Neural progenitor cell (in vitro differentiated cells): ENCODE measurements at regions not wholly inside any gene's neighbourhood (a gene's known extent, or its start where the extent isn't known, plus 50 kb on each side); places are given as distances from the start of the nearest gene placed in this dataset.
"Not testable (repeated sequence)": the region's sequence is repeated elsewhere in the genome, so short reads cannot be mapped to it uniquely, and the experiment has no call there.

Source experiments
- DNase-seq: peaks from one replicate; pipeline ENCODE4 v3.0.0-alpha.2; 2016; ENCODE audit warnings: low spot score
- H2AFZ ChIP-seq: fragments of 200-600 bp; sonication (generic); replicated peaks from 2 replicates; pipeline ENCODE4 v1.6.1; 2016; ENCODE audit warnings: antibody characterized with exemption
- H3F3A ChIP-seq: fragments of 200-600 bp; sonication (generic); 2 replicates; pipeline ENCODE4 v1.6.1; 2016; ENCODE audit warnings: antibody characterized with exemption, low read depth
- H3K27ac ChIP-seq: fragments of 200-600 bp; sonication (generic); 2 replicates; pipeline ENCODE4 v1.5.1; 2016; ENCODE audit warnings: mild to moderate bottlenecking
- H3K27me3 ChIP-seq: fragments of 200-600 bp; sonication (generic); 2 replicates; pipeline ENCODE4 v1.6.1; 2016; ENCODE audit warnings: mild to moderate bottlenecking, moderate library complexity
- H3K36me3 ChIP-seq: fragments of 200-600 bp; sonication (generic); 2 replicates; pipeline ENCODE4 v1.5.1; 2016
- H3K4me1 ChIP-seq: fragments of 200-600 bp; sonication (generic); 2 replicates; pipeline ENCODE4 v1.6.1; 2016; ENCODE audit warnings: mixed run types
- H3K4me2 ChIP-seq: fragments of 200-600 bp; sonication (generic); 2 replicates; pipeline ENCODE4 v1.6.1; 2016
- H3K4me3 ChIP-seq: fragments of 200-600 bp; sonication (generic); 2 replicates; pipeline ENCODE4 v1.5.1; 2016
- H3K79me2 ChIP-seq: fragments of 200-600 bp; sonication (generic); 2 replicates; pipeline ENCODE4 v1.6.1; 2016; ENCODE audit warnings: low read depth
- H3K9ac ChIP-seq: fragments of 200-600 bp; sonication (generic); 2 replicates; pipeline ENCODE4 v1.6.1; 2016
- H3K9me3 ChIP-seq: fragments of 200-600 bp; sonication (generic); 2 replicates; pipeline ENCODE4 v1.5.1; 2016; ENCODE audit warnings: low read depth
- H4K20me1 ChIP-seq: fragments of 200-600 bp; sonication (generic); 2 replicates; pipeline ENCODE4 v1.6.1; 2016; ENCODE audit warnings: low read depth
- H3K27ac Mint-ChIP-seq: 3 replicates; pipeline ENCODE4 v1.8.0; 2021; ENCODE audit warnings: mixed read lengths
- H3K27me3 Mint-ChIP-seq: 2 replicates; pipeline ENCODE4 v1.8.0; 2022; ENCODE audit warnings: low read depth, mild to moderate bottlenecking, inconsistent platforms, moderate library complexity, mixed read lengths; ENCODE audit not compliant: insufficient read depth
- H3K36me3 Mint-ChIP-seq: 3 replicates; pipeline ENCODE4 v1.8.0; 2021; ENCODE audit warnings: mixed read lengths
- H3K4me1 Mint-ChIP-seq: 3 replicates; pipeline ENCODE4 v1.8.0; 2021; ENCODE audit warnings: mixed read lengths
- H3K4me3 Mint-ChIP-seq: 3 replicates; pipeline ENCODE4 v1.8.0; 2021; ENCODE audit warnings: mild to moderate bottlenecking, moderate library complexity, mixed read lengths
- H3K9me3 Mint-ChIP-seq: 3 replicates; pipeline ENCODE4 v1.8.0; 2020; ENCODE audit warnings: mixed read lengths
- EZH2 ChIP-seq: fragments of 200-600 bp; sonication (generic); IDR thresholded peaks from 2 replicates; pipeline ENCODE4 v1.6.1; 2017; ENCODE audit warnings: antibody characterized with exemption, mild to moderate bottlenecking, moderate library complexity
- EZH2phosphoT487 ChIP-seq: fragments of 200-600 bp; sonication (generic); IDR thresholded peaks from 2 replicates; pipeline ENCODE4 v1.6.1; 2017; ENCODE audit warnings: antibody characterized with exemption
- TF ChIP-seq, protein P1 (sequence below): fragments of 200-600 bp; sonication (generic); IDR thresholded peaks from 2 replicates; pipeline ENCODE4 v1.5.1; 2017; ENCODE audit warnings: antibody characterized with exemption, mild to moderate bottlenecking

DNA sequence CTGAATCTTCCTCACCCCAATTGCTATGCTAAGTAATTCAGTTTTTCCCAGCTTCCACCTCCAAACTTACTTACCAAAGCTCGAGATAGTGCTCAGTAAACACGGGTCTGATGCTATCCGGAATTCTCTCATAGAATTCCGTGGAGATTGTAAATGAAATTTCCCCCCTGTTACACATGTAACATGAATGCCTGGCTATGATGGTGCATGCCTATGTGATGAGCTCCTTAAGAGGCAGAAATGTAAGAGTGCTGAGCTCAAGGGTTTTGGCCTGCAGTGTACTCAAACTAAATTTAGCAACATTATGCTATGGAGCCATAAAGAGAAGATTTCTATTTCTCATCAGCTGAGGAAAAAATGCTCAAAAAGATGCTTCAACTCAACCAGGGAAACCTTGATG lies 133.4 kb upstream of the FUT9 start:
- no peaks in the 10 kb centered on the region for H3K27me3 ChIP-seq
- DNase-seq, result no peak
- no peak overlapping the region for H3K4me3 Mint-ChIP-seq
- no peaks in the 10 kb centered on the region for H3K4me1 ChIP-seq
- no peaks in the 10 kb centered on the region for H3K36me3 ChIP-seq
- TF ChIP-seq, protein P1, sequence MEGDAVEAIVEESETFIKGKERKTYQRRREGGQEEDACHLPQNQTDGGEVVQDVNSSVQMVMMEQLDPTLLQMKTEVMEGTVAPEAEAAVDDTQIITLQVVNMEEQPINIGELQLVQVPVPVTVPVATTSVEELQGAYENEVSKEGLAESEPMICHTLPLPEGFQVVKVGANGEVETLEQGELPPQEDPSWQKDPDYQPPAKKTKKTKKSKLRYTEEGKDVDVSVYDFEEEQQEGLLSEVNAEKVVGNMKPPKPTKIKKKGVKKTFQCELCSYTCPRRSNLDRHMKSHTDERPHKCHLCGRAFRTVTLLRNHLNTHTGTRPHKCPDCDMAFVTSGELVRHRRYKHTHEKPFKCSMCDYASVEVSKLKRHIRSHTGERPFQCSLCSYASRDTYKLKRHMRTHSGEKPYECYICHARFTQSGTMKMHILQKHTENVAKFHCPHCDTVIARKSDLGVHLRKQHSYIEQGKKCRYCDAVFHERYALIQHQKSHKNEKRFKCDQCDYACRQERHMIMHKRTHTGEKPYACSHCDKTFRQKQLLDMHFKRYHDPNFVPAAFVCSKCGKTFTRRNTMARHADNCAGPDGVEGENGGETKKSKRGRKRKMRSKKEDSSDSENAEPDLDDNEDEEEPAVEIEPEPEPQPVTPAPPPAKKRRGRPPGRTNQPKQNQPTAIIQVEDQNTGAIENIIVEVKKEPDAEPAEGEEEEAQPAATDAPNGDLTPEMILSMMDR, result no peak
- no peak for TF ChIP-seq EZH2
- no peak for TF ChIP-seq EZH2phosphoT487
- H3K27ac ChIP-seq, result no peak overlapping the region
- no peaks in the 10 kb centered on the region for H3F3A ChIP-seq
- H2AFZ ChIP-seq, result no peak overlapping the region
- no peaks in the 10 kb centered on the region for H3K9me3 ChIP-seq
- no peak overlapping the region for H3K4me3 ChIP-seq
- H3K79me2 ChIP-seq, result no peaks in the 10 kb centered on the region
- H3K9ac ChIP-seq, result no peak overlapping the region
- H3K27me3 Mint-ChIP-seq, result no peaks in the 10 kb centered on the region
- H3K4me2 ChIP-seq, result no peak overlapping the region
- no peaks in the 10 kb centered on the region for H4K20me1 ChIP-seq
- H3K4me1 Mint-ChIP-seq, result no peaks in the 10 kb centered on the region
- no peaks in the 10 kb centered on the region for H3K36me3 Mint-ChIP-seq
- H3K9me3 Mint-ChIP-seq, result no peaks in the 10 kb centered on the region
- no peak overlapping the region for H3K27ac Mint-ChIP-seq

DNA sequence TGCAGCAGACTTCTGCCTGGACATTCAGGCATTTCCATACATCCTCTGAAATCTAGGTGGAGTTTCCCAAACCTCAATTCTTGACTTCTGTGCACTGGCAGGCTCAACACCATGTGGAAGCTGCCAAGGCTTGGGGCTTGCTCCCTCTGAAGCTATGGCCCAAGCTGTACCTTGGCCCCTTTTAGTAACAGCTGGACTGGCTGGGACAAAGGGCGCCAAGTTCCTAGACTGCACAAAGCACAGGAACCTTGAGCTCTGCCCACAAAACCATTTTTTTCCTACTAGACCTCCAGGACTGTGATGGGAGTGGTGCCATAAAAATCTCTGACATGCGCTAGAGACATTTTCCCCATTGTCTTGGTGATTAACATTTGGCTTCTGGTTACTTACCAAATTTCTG lies 127.1 kb upstream of the FUT9 start:
- H3K36me3 ChIP-seq, H3K9ac ChIP-seq, H3K9me3 Mint-ChIP-seq, H3K27me3 ChIP-seq, H3K27ac Mint-ChIP-seq, H3K9me3 ChIP-seq, H3F3A ChIP-seq, H3K36me3 Mint-ChIP-seq, H3K4me2 ChIP-seq, H3K4me1 ChIP-seq, H3K4me3 Mint-ChIP-seq, H2AFZ ChIP-seq, H4K20me1 ChIP-seq, H3K79me2 ChIP-seq, H3K27me3 Mint-ChIP-seq, H3K4me3 ChIP-seq, H3K27ac ChIP-seq, DNase-seq, H3K4me1 Mint-ChIP-seq: not testable (repeated sequence)

DNA sequence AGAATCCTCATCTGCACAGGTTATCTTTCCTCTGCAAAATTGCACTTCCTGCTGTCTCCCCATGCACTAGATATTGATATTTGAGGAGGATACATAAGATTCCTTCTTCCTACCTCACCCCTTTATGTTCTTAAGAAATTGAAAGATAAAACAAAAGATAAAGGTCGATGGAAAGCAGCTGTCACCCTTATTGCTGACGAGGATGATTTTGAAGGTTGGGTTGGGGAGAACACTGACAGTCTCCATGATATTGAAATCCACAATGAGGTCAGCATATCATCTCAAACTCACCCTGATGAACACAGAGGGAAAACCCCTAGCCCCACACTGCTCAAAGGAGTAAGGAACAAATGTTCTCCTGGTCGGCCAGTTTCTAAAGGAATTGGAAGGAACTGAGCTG lies 110.6 kb upstream of the FUT9 start:
- no peaks in the 10 kb centered on the region for H3K27me3 ChIP-seq
- no peaks in the 10 kb centered on the region for H4K20me1 ChIP-seq
- Mint-ChIP-seq H3K4me1 (no peaks in the 10 kb centered on the region), H3K36me3 (no peaks in the 10 kb centered on the region), H3K27me3 (no peaks in the 10 kb centered on the region), H3K4me3 (no peak overlapping the region), H3K27ac (no peak overlapping the region), H3K9me3 (no peaks in the 10 kb centered on the region)
- no peaks in the 10 kb centered on the region for H3K4me1 ChIP-seq
- H2AFZ ChIP-seq, result no peak overlapping the region
- H3K36me3 ChIP-seq, result no peaks in the 10 kb centered on the region
- H3K9ac ChIP-seq, result no peak overlapping the region
- no peak overlapping the region for H3K4me3 ChIP-seq
- no peak overlapping the region for H3K4me2 ChIP-seq
- H3K9me3 ChIP-seq, result no peaks in the 10 kb centered on the region
- no peak for DNase-seq
- no peaks in the 10 kb centered on the region for H3F3A ChIP-seq
- no peak overlapping the region for H3K27ac ChIP-seq
- H3K79me2 ChIP-seq, result no peaks in the 10 kb centered on the region
- TF ChIP-seq EZH2phosphoT487 (no peak), EZH2 (no peak)
- TF ChIP-seq, protein P1, result no peak

DNA sequence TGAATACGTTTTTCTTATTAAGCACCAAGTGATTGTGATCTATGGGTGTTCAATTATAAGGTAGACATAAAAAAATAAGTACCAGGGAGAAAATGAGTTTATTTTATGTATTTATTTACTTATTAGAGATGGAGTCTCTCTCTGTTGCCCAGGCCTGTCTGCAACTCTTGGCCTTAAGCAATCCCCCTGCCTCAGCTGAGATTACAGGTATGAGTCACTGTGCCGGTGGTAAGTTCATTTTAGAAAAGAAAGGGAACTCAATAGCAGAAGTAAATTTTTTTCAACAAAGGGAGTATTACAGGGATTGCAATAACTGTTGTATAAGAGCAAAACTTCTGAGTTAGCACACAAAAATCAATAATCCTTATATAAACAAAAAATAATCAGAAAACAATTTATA lies 98.7 kb upstream of the FUT9 start:
- no peaks in the 10 kb centered on the region for H4K20me1 ChIP-seq
- no peak overlapping the region for H3K9ac ChIP-seq
- Mint-ChIP-seq H3K4me1 (no peaks in the 10 kb centered on the region), H3K4me3 (no peak overlapping the region), H3K36me3 (no peaks in the 10 kb centered on the region), H3K27me3 (no peaks in the 10 kb centered on the region), H3K9me3 (no peaks in the 10 kb centered on the region), H3K27ac (no peak overlapping the region)
- H3K4me1 ChIP-seq, result no peaks in the 10 kb centered on the region
- H3K4me2 ChIP-seq, result no peak overlapping the region
- no peaks in the 10 kb centered on the region for H3K9me3 ChIP-seq
- no peaks in the 10 kb centered on the region for H3K79me2 ChIP-seq
- no peak overlapping the region for H2AFZ ChIP-seq
- no peaks in the 10 kb centered on the region for H3K36me3 ChIP-seq
- no peaks in the 10 kb centered on the region for H3K27me3 ChIP-seq
- DNase-seq, result no peak
- TF ChIP-seq, protein P1, result no peak
- TF ChIP-seq EZH2phosphoT487 (no peak), EZH2 (no peak)
- no peak overlapping the region for H3K4me3 ChIP-seq
- no peaks in the 10 kb centered on the region for H3F3A ChIP-seq
- no peak overlapping the region for H3K27ac ChIP-seq
